Vagina (tissue), 2 donors: ENCODE measurements at regions not wholly inside any gene's neighbourhood (a gene's known extent, or its start where the extent isn't known, plus 50 kb on each side); places are given as distances from the start of the nearest gene placed in this dataset.

Experiments used
- DNase-seq, 2 donors: peaks; one replicate each; pipeline ENCODE4 v3.0.0-alpha.2; 2017; ENCODE audit errors: extremely low spot score in 2 of 2
- H3K27ac ChIP-seq: fragments of 200-600 bp; sonication (generic); one replicate; pipeline ENCODE4 v1.5.1; 2019
- H3K27me3 ChIP-seq: fragments of 200-600 bp; sonication (generic); one replicate; pipeline ENCODE4 v1.5.1; 2019
- H3K36me3 ChIP-seq, 2 donors: fragments of 200-600 bp; sonication (generic); one replicate each; pipeline ENCODE4 v1.5.1; 2017 to 2019
- H3K4me1 ChIP-seq: fragments of 200-600 bp; sonication (generic); one replicate; pipeline ENCODE4 v1.5.1; 2019
- H3K4me3 ChIP-seq, 2 donors: fragments of 200-600 bp; sonication (generic); 1 replicate in 1 of 2; 2 replicates in 1 of 2; pipeline ENCODE4 v1.5.1; 2016 to 2019
- H3K9me3 ChIP-seq: fragments of 200-600 bp; sonication (generic); one replicate; pipeline ENCODE4 v1.5.1; 2019
- CTCF ChIP-seq, 3 experiments: fragments of 450-650 bp in 2 of 3; fragments of 200-600 bp in 1 of 3; sonication (generic) in 1 of 3; IDR thresholded peaks; one replicate each; pipeline ENCODE4 v1.5.1; 2017 to 2019; ENCODE audit warnings: antibody characterized with exemption in 3 of 3, mild to moderate bottlenecking in 2 of 3, moderate library complexity in 2 of 3
- POLR2A ChIP-seq, 2 donors: fragments of 450-650 bp; IDR thresholded peaks; one replicate each; pipeline ENCODE4 v1.6.1; 2017; ENCODE audit warnings: antibody characterized with exemption in 2 of 2, mild to moderate bottlenecking in 2 of 2, moderate library complexity in 2 of 2
- POLR2AphosphoS5 ChIP-seq, 2 donors: sonication (generic); formaldehyde crosslinking; IDR thresholded peaks; one replicate each; pipeline ENCODE4 v1.9.0; 2017; ENCODE audit warnings: antibody characterized with exemption in 2 of 2, mild to moderate bottlenecking in 2 of 2, low read depth in 1 of 2; ENCODE audit not compliant: insufficient read depth in 1 of 2
- intact Hi-C: fragments of 100-400 bp; cut with DNase I; formaldehyde crosslinking; loops from one replicate; pipeline ENCODE4 v1.15.1; 2023

DNA sequence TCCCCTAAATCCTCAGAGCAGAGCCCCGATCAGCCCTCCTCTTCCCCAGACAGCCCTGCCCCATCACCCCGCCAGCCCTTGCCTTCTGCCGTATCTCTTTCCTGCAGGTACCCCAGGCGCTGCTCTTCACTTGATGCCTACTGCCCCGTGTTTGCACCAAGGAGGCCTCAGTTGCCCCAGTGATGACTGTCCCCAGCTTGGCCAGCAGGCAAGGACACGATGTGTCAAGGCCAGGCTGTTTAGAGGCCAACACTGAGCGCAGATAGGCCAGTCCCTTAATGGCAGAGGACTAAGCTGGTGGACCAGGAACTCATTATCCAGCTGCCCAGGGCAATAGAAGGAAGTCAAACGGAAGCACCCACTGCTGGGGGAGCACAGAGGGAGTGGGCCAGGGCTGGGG lies 68.4 kb downstream of the CAMK2N1 start:
- TF ChIP-seq POLR2A (IDR thresholded peaks at IDR 0.05) (no peak), POLR2AphosphoS5 (IDR thresholded peaks at IDR 0.05; ENCODE audit: insufficient read depth in 1 of 2, low read depth in 1 of 2) (no peak), CTCF (IDR thresholded peaks at IDR 0.05) (no peak)
- H3K36me3 ChIP-seq, result no peaks in the 10 kb centered on the region
- intact Hi-C loops, result no loop called here

GRCh38 chr1:20416706-20417105 lies 69.3 kb downstream of the CAMK2N1 start:
- H3K4me1 ChIP-seq, result no peaks in the 10 kb centered on the region
- DNase-seq, result peak in 1 of 2 donors; percentile 58
- TF ChIP-seq POLR2A (IDR thresholded peaks at IDR 0.05), result no peak
- TF ChIP-seq CTCF (IDR thresholded peaks at IDR 0.05), result no peak
- TF ChIP-seq POLR2AphosphoS5 (IDR thresholded peaks at IDR 0.05; ENCODE audit: insufficient read depth in 1 of 2, low read depth in 1 of 2), result no peak
- no peaks in the 10 kb centered on the region for H3K27me3 ChIP-seq
- H3K4me3 ChIP-seq, result no peak overlapping the region
- H3K27ac ChIP-seq, result no peak overlapping the region
- H3K9me3 ChIP-seq, result no peaks in the 10 kb centered on the region
- no peaks in the 10 kb centered on the region for H3K36me3 ChIP-seq
- intact Hi-C loops, result no loop called here

More for the DNA sequence above, 68.4 kb downstream of the CAMK2N1 start:
- Histone ChIP-seq H3K4me3 (no peak overlapping the region), H3K4me1 (no peaks in the 10 kb centered on the region), H3K27ac (no peak overlapping the region), H3K9me3 (no peaks in the 10 kb centered on the region), H3K27me3 (no peaks in the 10 kb centered on the region)
- no peak for DNase-seq

GRCh38 chr1:20413776-20414140 lies 72.3 kb downstream of the CAMK2N1 start:
- no peak overlapping the region for H3K27ac ChIP-seq
- H3K4me3 ChIP-seq, result no peak overlapping the region
- no peak for DNase-seq
- H3K27me3 ChIP-seq, result no peaks in the 10 kb centered on the region
- no peaks in the 10 kb centered on the region for H3K36me3 ChIP-seq
- no peaks in the 10 kb centered on the region for H3K4me1 ChIP-seq
- intact Hi-C loops, result no loop called here
- TF ChIP-seq CTCF (IDR thresholded peaks at IDR 0.05) (no peak), POLR2AphosphoS5 (IDR thresholded peaks at IDR 0.05; ENCODE audit: insufficient read depth in 1 of 2, low read depth in 1 of 2) (no peak), POLR2A (IDR thresholded peaks at IDR 0.05) (no peak)
- no peaks in the 10 kb centered on the region for H3K9me3 ChIP-seq

GRCh38 chr1:20413136-20413775 lies 72.8 kb downstream of the CAMK2N1 start:
- DNase-seq, result no peak
- Histone ChIP-seq H3K4me1 (no peaks in the 10 kb centered on the region), H3K27ac (no peak overlapping the region), H3K27me3 (no peaks in the 10 kb centered on the region), H3K9me3 (no peaks in the 10 kb centered on the region), H3K4me3 (no peak overlapping the region), H3K36me3 (no peaks in the 10 kb centered on the region)
- intact Hi-C loops, result no loop called here
- TF ChIP-seq CTCF (IDR thresholded peaks at IDR 0.05) (no peak), POLR2AphosphoS5 (IDR thresholded peaks at IDR 0.05; ENCODE audit: insufficient read depth in 1 of 2, low read depth in 1 of 2) (no peak), POLR2A (IDR thresholded peaks at IDR 0.05) (no peak)

GRCh38 chr1:20411196-20411980 lies 74.6 kb downstream of the CAMK2N1 start:
- Histone ChIP-seq H3K27ac (no peak overlapping the region), H3K4me1 (no peaks in the 10 kb centered on the region), H3K27me3 (no peaks in the 10 kb centered on the region), H3K9me3 (no peaks in the 10 kb centered on the region), H3K4me3 (no peak overlapping the region), H3K36me3 (no peaks in the 10 kb centered on the region)
- no peak for DNase-seq
- no peak for TF ChIP-seq CTCF (IDR thresholded peaks at IDR 0.05)
- TF ChIP-seq POLR2AphosphoS5 (IDR thresholded peaks at IDR 0.05; ENCODE audit: insufficient read depth in 1 of 2, low read depth in 1 of 2), result peak in 1 of 2 donors; percentile 18
- intact Hi-C loops, result no loop called here
